ENCODE measurements at regions not wholly inside any gene's neighbourhood (a gene's known extent, or its start where the extent isn't known, plus 50 kb on each side); places are given as distances from the start of the nearest gene placed in this dataset.

DNA sequence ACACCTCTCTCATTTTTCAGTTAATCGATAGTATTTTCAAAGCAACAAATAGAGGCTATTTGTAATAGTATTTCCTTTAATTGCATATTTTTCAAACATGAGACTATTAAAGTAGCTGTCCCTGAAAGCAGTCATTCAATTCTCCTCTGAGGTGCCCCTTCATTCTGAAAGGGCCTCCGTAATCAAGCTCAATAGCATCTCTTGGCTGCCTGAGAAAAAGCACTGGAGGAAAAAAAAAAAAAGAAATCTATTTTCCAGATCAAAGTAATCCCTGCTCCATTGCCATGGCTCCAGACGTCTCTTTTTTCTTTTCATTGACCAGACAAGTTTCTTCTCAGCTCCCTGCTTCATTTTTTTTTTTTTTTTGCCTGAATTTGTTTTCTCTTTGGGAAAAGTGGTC is 154.5 kb upstream of the BLID start:
- in situ Hi-C loops (cut with HindIII; ENCODE audit: low sequenced_read_pairs): no loop called here
- DNase-seq (ENCODE audit: low read depth): no peak
- no peak overlapping the region for H3K4me3 ChIP-seq (ENCODE audit: low read depth, low read length)
- TF ChIP-seq, protein P1, sequence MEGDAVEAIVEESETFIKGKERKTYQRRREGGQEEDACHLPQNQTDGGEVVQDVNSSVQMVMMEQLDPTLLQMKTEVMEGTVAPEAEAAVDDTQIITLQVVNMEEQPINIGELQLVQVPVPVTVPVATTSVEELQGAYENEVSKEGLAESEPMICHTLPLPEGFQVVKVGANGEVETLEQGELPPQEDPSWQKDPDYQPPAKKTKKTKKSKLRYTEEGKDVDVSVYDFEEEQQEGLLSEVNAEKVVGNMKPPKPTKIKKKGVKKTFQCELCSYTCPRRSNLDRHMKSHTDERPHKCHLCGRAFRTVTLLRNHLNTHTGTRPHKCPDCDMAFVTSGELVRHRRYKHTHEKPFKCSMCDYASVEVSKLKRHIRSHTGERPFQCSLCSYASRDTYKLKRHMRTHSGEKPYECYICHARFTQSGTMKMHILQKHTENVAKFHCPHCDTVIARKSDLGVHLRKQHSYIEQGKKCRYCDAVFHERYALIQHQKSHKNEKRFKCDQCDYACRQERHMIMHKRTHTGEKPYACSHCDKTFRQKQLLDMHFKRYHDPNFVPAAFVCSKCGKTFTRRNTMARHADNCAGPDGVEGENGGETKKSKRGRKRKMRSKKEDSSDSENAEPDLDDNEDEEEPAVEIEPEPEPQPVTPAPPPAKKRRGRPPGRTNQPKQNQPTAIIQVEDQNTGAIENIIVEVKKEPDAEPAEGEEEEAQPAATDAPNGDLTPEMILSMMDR (IDR thresholded peaks at IDR 0.05; ENCODE audit: low read depth, low read length, missing control alignments): no peak

DNA sequence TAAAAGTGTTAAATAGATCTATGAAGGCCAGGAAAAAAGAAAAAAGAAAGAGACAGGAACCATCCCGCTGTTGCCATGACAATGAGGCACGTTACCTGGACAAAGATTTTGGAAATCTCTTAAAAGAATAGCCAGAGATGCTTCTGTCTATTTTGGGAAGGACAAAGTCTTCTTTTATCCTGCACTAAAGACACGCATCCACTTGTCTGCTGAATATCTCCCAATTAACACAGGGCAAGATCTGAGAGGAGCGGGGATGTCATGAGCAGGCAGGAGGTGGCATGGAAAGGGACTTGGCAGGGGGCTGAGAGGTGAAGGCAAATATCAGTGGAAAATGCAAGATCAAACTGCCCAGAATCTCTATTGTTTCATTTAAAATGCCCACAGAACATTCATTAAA is 153.8 kb upstream of the BLID start:
- H3K4me3 ChIP-seq (ENCODE audit: low read depth, low read length): no peak overlapping the region
- in situ Hi-C loops (cut with HindIII; ENCODE audit: low sequenced_read_pairs): no loop called here
- DNase-seq (ENCODE audit: low read depth): no peak
- TF ChIP-seq, protein P1 (IDR thresholded peaks at IDR 0.05; ENCODE audit: low read depth, low read length, missing control alignments): no peak

DNA sequence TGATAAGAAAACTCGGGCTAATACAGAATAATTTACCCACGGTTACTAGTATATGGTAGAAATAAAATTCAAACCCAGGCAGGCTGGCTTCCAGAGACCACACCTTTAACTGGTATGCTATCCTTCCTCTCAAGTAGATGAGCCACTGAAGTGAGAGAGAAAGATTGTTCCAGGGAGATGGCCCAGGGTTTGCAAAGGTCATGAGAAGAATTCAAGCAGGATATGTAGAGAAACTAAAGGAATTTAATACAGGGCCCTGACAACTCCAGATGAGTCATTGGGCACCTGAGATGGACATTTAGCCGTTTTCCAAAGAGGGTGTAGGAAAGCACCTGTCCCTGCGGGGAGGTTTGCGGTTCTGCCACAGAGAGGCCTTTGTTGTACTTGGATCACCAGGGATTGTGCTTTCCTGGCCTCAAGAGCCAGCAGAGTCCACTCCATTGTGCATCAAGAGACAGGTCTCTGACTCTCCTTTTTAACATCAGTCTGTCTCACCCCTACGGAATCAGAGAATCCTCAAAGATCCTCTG is 152.7 kb upstream of the BLID start:
- TF ChIP-seq, protein P1 (IDR thresholded peaks at IDR 0.05; ENCODE audit: low read depth, low read length, missing control alignments): no peak
- in situ Hi-C loops (cut with HindIII; ENCODE audit: low sequenced_read_pairs): no loop called here
- no peak for DNase-seq (ENCODE audit: low read depth)
- no peak overlapping the region for H3K4me3 ChIP-seq (ENCODE audit: low read depth, low read length)

DNA sequence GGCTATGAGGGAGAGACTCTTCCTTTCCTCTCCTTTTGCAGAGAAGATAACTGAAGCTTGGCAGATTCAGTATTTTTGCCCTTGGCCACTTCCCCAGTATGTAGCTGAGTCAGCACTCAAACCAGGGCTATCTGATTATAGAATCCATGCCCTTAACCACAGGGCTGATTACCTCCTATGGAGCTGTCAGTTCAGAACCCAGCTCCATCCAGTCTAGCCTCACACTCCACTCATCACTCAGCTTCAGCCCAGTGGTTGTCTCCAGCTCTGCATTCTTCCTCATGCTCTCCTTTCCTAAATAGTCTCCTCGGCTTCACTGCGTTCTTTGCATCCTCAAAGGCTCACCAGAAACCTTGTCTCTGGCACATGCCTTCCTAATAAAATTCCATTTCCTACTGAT is 151.6 kb upstream of the BLID start:
- peak; percentile 38 for DNase-seq (ENCODE audit: low read depth)
- no peak overlapping the region for H3K4me3 ChIP-seq (ENCODE audit: low read depth, low read length)
- in situ Hi-C loops (cut with HindIII; ENCODE audit: low sequenced_read_pairs): no loop called here
- TF ChIP-seq, protein P1 (IDR thresholded peaks at IDR 0.05; ENCODE audit: low read depth, low read length, missing control alignments): no peak

DNA sequence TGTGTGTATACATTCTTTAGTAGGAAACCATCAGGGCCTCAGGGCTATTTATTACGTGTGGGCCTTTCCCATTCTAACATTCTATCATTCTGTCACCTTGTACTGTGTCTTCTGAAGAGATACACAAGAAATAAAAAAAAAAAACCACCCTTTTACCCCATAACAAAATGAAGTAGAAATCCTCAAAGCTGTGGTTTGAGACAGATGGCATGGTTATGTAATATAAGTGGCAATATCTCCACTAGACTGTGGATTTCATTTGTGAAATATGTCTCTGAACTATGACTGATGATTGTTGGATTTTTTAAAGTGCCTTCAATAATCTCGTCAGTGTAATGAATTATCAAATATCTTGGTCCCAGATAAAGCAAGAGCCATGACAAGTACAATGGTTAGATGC is 150.0 kb upstream of the BLID start:
- H3K4me3 ChIP-seq (ENCODE audit: low read depth, low read length): no peak overlapping the region
- TF ChIP-seq, protein P1 (IDR thresholded peaks at IDR 0.05; ENCODE audit: low read depth, low read length, missing control alignments): no peak
- no peak for DNase-seq (ENCODE audit: low read depth)
- in situ Hi-C loops (cut with HindIII; ENCODE audit: low sequenced_read_pairs): no loop called here

DNA sequence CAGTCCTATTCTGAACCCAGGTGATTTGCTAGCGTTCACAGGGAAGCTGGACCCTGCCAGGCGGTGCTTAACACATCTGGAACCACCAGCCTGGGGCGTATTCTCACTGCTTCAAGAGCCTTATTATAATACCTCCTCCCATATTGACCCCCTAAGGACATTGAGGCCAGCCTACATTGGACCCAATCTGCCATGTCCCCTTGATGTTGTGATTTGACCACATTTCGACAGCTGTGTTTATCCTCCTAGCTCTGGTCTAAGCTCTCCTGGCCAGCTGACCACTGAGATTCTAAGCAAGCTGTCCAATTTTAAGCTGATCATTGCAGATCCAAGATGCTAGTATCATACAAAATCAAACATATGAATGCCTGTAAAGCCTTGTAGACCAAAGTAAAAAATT is 148.1 kb upstream of the BLID start:
- no peak overlapping the region for H3K4me3 ChIP-seq (ENCODE audit: low read depth, low read length)
- in situ Hi-C loops (cut with HindIII; ENCODE audit: low sequenced_read_pairs): no loop called here
- TF ChIP-seq, protein P1 (IDR thresholded peaks at IDR 0.05; ENCODE audit: low read depth, low read length, missing control alignments): no peak
- DNase-seq (ENCODE audit: low read depth): no peak

DNA sequence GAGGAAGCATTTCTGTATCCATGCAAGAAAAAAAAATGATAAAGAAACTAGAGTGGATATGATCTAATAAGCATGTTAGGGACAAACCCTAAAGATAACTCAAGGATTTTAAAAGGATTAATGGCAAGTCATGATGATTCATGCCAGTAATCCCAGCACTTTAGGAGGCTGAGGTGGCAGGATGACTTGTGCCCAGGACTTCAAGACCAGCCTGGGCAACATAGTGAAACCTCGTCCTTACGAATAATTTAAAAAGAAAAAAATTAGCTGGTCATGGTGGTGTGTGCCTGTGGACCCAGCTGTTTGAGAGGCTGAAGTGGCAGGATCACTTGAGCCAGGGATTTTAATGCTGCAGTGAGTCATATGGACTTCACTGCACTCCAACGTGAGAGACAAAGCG is 145.5 kb upstream of the BLID start:
- TF ChIP-seq, protein P1 (IDR thresholded peaks at IDR 0.05; ENCODE audit: low read depth, low read length, missing control alignments): no peak
- H3K4me3 ChIP-seq (ENCODE audit: low read depth, low read length): no peak overlapping the region
- in situ Hi-C loops (cut with HindIII; ENCODE audit: low sequenced_read_pairs): no loop called here
- DNase-seq (ENCODE audit: low read depth): no peak

All from astrocyte of the cerebellum (primary cell).